ENCODE measurements at regions not wholly inside any gene's neighbourhood (a gene's known extent, or its start where the extent isn't known, plus 50 kb on each side); places are given as distances from the start of the nearest gene placed in this dataset.

DNA sequence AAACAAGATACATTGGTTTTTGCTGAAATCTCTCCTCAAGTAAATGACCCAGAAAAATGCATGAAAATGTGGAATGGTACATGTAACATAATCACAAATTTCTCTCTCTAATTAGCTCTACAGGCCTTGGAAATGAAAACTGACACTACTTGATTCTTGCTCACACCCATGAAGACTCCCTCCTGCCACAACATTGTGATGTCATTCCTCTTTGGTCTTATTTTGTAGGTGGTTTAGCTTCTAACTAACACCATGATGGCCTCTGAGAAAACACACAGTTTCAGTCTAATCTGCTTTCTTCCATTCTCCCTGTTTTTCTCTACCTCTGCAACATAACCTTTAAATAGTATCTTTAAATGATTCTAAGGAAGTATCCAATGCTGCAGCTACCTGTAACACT, 78.6 kb upstream of the FAM174A start (continued):
- TF ChIP-seq TCF7L2 (IDR thresholded peaks at IDR 0.05; ENCODE audit: borderline replicate concordance, extremely low read depth, insufficient read depth, insufficient read length) (no peak), YY1 (IDR thresholded peaks at IDR 0.05; ENCODE audit: extremely low read depth, insufficient replicate concordance, low read depth, low read length) (no peak), SIN3A (IDR thresholded peaks at IDR 0.05; ENCODE audit: low read depth) (no peak), ELF1 (IDR thresholded peaks at IDR 0.05; ENCODE audit: borderline replicate concordance, low read depth) (no peak), EGR1 (IDR thresholded peaks at IDR 0.05; ENCODE audit: low read depth) (no peak)
- TF ChIP-seq, protein P1, sequence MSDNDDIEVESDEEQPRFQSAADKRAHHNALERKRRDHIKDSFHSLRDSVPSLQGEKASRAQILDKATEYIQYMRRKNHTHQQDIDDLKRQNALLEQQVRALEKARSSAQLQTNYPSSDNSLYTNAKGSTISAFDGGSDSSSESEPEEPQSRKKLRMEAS (IDR thresholded peaks at IDR 0.05): no peak

DNA sequence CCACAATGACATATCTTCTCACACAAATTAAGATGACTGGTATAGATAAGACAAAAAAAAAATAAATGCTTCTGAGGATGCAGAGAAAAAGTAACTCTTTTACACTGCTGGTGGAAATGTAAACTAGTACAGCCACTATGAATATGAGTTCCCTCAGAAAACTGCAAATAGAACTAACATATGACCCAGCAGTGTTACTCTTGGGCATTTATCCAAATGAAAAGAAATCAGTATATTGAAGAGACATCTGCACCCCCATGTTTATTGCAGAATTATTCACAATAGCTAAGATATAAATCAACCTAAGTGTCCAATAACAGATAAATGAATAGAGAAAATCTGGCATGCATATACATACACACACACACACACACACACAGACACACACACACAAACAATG, 83.0 kb upstream of the FAM174A start:
- H3K9me3 ChIP-seq (ENCODE audit: control insufficient read depth in 1 of 2, insufficient read depth in 1 of 2, low read depth in 1 of 2, low read length in 2 of 2): no peaks in the 10 kb centered on the region
- H3K4me1 ChIP-seq (ENCODE audit: control insufficient read depth in 1 of 2, insufficient read depth in 2 of 2, low read length in 2 of 2): no peaks in the 10 kb centered on the region
- ChIA-PET POLR2A (no interaction called here), RAD21 (ENCODE audit: low non-redundant PET in 1 of 2, low total read pairs in 2 of 2, uncharacterized antibody in 2 of 2, unreplicated experiment in 2 of 2) (no interaction called here), CTCF (no interaction called here)
- no peaks in the 10 kb centered on the region for H3K79me2 ChIP-seq (ENCODE audit: insufficient read depth, low read length)
- H3K4me3 ChIP-seq (replicated peaks in 1 of 2; ENCODE audit: low read depth in 1 of 2, low read length in 2 of 2): no peak overlapping the region
- H2AFZ ChIP-seq (ENCODE audit: low read depth, low read length, poor library complexity, severe bottlenecking): no peak overlapping the region
- no peak overlapping the region for H3K4me2 ChIP-seq (ENCODE audit: low read length)
- H3K27me3 ChIP-seq (ENCODE audit: insufficient read depth, low read length): no peaks in the 10 kb centered on the region
- ATAC-seq (no peak), DNase-seq (ENCODE audit: low read depth, low spot score) (no peak)
- no peak overlapping the region for H3K9ac ChIP-seq (ENCODE audit: low read length)
- no TSS peak for BruUV-seq (replicated peaks)
- no peak for TF ChIP-seq YY1 (IDR thresholded peaks at IDR 0.05; ENCODE audit: extremely low read depth, insufficient replicate concordance, low read depth, low read length)
- TF ChIP-seq, protein P2, sequence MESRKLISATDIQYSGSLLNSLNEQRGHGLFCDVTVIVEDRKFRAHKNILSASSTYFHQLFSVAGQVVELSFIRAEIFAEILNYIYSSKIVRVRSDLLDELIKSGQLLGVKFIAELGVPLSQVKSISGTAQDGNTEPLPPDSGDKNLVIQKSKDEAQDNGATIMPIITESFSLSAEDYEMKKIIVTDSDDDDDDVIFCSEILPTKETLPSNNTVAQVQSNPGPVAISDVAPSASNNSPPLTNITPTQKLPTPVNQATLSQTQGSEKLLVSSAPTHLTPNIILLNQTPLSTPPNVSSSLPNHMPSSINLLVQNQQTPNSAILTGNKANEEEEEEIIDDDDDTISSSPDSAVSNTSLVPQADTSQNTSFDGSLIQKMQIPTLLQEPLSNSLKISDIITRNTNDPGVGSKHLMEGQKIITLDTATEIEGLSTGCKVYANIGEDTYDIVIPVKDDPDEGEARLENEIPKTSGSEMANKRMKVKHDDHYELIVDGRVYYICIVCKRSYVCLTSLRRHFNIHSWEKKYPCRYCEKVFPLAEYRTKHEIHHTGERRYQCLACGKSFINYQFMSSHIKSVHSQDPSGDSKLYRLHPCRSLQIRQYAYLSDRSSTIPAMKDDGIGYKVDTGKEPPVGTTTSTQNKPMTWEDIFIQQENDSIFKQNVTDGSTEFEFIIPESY (IDR thresholded peaks at IDR 0.05; ENCODE audit: extremely low read depth, insufficient replicate concordance, low read length): no peak
- TF ChIP-seq, protein P3, sequence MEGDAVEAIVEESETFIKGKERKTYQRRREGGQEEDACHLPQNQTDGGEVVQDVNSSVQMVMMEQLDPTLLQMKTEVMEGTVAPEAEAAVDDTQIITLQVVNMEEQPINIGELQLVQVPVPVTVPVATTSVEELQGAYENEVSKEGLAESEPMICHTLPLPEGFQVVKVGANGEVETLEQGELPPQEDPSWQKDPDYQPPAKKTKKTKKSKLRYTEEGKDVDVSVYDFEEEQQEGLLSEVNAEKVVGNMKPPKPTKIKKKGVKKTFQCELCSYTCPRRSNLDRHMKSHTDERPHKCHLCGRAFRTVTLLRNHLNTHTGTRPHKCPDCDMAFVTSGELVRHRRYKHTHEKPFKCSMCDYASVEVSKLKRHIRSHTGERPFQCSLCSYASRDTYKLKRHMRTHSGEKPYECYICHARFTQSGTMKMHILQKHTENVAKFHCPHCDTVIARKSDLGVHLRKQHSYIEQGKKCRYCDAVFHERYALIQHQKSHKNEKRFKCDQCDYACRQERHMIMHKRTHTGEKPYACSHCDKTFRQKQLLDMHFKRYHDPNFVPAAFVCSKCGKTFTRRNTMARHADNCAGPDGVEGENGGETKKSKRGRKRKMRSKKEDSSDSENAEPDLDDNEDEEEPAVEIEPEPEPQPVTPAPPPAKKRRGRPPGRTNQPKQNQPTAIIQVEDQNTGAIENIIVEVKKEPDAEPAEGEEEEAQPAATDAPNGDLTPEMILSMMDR (IDR thresholded peaks at IDR 0.05 in 2 of 3, conservative IDR thresholded peaks at IDR 0.05 in 1 of 3; ENCODE audit: borderline replicate concordance in 1 of 3, insufficient read depth in 1 of 3, low read depth in 2 of 3, low read length in 2 of 3): no peak
- H3K27ac ChIP-seq (ENCODE audit: low read depth, low read length): no peak overlapping the region
- no peaks in the 10 kb centered on the region for H3K36me3 ChIP-seq (ENCODE audit: control insufficient read depth in 1 of 2, insufficient read depth in 2 of 2, low read length in 2 of 2)
- intact Hi-C loops (cut with micrococcal nuclease): no loop called here
- no peaks in the 10 kb centered on the region for H4K20me1 ChIP-seq (ENCODE audit: insufficient read depth)
- no peaks in the 10 kb centered on the region for H3K9me2 ChIP-seq (ENCODE audit: insufficient read depth)
